ENCODE measurements at regions not wholly inside any gene's neighbourhood (a gene's known extent, or its start where the extent isn't known, plus 50 kb on each side); places are given as distances from the start of the nearest gene placed in this dataset.
"Not testable (repeated sequence)": the region's sequence is repeated elsewhere in the genome, so short reads cannot be mapped to it uniquely, and the experiment has no call there.

DNA sequence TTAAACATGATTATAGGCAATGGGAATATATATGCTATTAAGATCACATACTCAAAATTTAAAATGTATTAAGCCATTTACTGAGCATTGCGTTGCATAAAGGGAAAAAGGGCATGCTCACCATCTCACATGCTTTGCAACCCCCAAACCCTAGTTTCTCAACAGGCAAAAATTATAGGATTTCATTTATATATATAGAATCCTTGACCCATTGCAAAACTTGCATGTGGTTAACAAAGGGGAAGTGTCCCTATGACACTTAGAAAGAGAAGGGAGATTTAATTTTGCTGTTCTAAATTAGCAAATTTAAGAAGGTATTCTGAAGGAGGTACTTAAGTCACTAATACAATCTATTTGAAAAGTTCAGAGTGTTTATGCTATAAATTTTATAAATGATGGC lies 837.8 kb downstream of the DIPK2A start:
- H3K4me3 ChIP-seq (ENCODE audit: low read length): no peak overlapping the region
- no peak for DNase-seq (ENCODE audit: low read depth, low spot score)

DNA sequence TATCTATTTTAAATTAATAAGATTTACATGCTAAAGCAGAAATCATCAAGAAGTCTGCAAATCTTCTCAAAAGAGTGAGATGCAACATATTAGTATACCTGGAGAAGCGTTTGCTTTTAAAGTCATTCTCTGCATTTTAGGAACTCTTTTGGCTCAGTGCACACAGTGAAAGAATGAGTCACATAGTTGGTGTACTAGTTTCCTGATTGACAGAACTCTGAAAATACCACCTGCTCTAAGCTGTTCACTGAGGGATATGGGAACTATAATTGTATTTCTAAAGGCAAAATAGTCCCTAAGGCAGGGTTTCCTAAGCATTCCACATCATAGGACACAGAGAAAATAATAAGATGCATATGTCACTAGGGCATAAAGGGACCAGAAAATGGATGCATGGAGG lies 838.5 kb downstream of the DIPK2A start:
- no peak for DNase-seq (ENCODE audit: low read depth, low spot score)
- H3K4me3 ChIP-seq (ENCODE audit: low read length): no peak overlapping the region

DNA sequence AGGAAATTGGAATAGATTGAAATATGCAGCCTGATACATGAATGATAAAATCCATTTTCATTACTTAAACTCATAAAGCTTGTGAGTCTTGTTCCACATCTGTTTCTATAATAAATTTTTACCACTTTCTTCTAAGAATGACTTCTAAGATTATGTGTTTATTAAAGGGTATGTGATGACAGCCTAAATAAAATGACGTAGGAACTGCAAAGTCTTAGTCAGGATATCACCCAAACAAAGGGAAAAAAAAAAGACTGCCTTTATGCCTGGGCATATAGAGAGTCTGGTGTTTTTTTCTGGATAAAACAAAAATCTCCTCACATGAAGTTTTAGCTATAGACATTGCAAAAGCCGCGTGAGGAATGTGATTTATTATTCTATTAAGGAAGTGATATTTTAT lies 844.0 kb downstream of the DIPK2A start:
- DNase-seq (ENCODE audit: low read depth, low spot score): no peak
- H3K4me3 ChIP-seq (ENCODE audit: low read length): no peak overlapping the region

DNA sequence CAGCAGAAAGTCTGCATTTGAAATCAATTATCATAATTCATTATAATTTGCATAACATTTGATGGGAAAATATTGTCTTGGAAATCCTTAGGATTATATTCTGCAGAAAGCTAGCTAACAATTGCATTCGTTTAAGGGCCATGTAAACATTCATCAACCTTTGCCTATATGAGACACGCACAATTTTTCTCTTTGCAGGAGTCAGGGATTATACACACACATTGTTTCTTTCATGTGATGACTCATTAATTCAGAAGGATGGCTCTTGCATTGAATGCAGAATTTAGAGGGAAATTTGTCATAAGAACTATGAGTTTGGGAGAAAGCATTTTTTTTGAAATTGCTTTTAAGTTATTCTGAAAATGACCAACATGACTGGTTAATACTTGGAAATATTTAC lies 844.7 kb downstream of the DIPK2A start:
- no peak for DNase-seq (ENCODE audit: low read depth, low spot score)
- no peak overlapping the region for H3K4me3 ChIP-seq (ENCODE audit: low read length)

DNA sequence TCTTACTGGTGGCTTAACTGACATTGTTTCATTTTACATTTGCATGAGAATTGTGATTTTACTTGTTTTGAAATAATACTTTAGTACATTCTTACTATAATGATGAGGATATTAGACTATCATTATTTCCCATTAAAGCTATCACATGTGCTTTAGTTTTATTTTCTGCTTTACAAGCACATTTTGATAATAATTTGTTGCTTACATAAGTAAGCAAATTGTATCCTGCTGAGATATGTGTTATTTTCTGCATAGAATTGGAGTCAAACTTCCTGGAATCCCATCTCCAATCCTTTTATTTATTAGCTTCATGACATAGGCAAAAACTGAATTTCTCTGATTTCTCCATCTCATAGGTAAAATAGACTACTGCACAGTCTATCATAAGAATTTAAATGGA lies 847.4 kb downstream of the DIPK2A start:
- no peak overlapping the region for H3K4me3 ChIP-seq (ENCODE audit: low read length)
- DNase-seq (ENCODE audit: low read depth, low spot score): no peak

DNA sequence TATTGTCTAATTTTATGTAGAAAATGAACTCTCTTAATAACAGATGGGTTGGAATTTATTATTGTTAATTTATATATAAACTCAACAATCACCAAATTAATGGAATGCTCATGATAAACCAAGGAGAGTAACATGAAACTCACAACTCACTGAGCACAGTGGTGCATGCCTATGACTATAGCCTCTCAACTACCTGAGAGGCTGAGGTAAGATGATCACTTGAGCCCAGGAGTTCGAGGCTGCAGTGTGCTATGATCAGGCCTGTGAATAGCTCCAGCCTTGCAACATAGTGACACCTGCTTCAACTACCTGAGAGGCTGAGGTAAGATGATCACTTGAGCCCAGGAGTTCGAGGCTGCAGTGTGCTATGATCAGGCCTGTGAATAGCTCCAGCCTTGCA lies 848.6 kb downstream of the DIPK2A start:
- not testable (repeated sequence) for H3K4me3 ChIP-seq (ENCODE audit: low read length); DNase-seq (ENCODE audit: low read depth, low spot score)

DNA sequence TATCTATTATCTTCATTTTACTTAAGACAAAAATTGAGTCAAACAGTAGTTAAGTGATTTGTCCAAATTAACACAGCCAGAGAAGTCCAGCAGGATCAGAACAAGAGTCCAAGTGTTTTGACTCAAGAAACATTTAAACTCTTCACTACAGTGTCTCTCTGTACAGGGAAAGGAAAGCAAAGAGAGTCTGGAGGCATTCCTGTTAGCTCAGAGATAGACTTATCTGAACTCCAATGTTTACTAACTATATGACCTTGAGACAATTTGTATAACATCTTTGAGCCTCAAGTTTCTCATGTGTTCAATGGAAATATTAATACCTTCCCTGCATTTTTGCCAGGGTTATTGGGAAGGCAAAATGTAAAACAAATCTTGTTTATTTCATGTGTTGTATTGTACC lies 849.1 kb downstream of the DIPK2A start:
- no peak overlapping the region for H3K4me3 ChIP-seq (ENCODE audit: low read length)
- DNase-seq (ENCODE audit: low read depth, low spot score): no peak

DNA sequence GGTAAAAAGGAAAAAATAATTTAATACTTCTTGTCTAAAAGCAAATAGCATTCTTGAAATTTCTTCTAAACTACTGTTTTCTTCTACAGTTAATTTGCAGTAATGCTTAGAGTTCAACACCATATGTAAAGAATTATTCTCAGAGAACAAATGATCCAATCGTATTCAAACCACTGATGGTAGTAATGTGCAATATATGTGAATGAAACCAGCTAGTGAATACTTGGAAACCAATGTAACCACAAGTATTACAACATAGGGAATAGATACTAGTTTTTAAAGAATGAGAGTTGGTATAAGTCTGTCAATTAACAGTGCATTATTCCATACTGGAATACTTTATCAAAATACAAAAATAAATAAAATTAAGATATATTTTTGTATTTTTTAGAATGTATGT lies 850.0 kb downstream of the DIPK2A start:
- H3K4me3 ChIP-seq (ENCODE audit: low read length): no peak overlapping the region
- DNase-seq (ENCODE audit: low read depth, low spot score): no peak

DNA sequence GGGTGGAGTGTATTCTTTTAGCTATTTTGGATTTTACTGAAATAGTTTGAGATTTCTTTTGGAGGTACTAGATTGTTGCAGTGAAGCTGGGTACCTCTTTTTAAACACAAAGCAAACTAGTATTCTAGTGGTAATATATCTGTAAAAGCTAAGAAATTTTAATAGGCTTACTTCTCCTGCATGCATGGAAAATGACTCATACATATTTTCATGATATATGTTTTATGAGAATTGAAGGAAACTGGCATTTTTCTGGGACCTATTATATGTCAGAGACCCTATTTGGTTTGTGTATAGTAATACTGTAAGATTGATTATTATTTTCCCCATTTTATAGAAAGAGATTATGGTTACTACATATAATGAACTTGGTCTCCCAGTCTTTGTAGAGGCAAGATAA lies 851.0 kb downstream of the DIPK2A start:
- no peak for DNase-seq (ENCODE audit: low read depth, low spot score)
- no peak overlapping the region for H3K4me3 ChIP-seq (ENCODE audit: low read length)

DNA sequence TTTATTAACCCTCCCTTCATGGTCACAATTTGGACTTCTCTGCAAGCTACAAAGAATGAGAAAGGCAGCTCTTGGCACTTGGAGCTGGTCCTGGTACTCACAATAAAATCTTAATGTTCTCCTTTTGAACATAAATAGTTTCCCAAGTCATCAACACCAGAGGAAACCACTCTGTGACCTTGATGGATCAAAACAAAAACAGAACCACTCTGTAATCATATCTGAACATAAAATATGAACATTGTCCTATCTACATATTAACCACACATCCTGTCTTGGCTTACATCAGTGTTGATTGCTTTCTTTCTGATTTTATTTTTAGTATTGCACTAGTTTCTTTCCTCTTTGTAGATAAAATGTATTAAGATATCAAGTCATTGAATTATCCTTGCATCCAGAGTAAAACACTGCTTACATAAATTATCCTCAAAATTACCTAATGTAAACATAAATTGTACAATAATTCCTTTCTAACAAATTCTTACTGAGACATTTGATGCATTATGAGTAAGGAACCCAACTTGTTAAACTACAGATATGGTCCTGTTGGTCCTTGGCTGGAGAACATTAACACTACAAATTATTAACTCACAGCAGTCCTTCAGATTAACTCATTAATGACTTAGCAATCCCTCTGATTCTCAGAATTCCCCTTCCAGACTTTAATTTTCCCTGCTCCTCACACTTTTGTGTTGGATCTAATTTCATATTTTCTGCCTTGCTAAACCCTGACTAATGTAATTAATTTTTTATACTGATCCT lies 860.5 kb downstream of the DIPK2A start:
- DNase-seq (ENCODE audit: low read depth, low spot score): no peak
- H3K4me3 ChIP-seq (ENCODE audit: low read length): no peak overlapping the region

DNA sequence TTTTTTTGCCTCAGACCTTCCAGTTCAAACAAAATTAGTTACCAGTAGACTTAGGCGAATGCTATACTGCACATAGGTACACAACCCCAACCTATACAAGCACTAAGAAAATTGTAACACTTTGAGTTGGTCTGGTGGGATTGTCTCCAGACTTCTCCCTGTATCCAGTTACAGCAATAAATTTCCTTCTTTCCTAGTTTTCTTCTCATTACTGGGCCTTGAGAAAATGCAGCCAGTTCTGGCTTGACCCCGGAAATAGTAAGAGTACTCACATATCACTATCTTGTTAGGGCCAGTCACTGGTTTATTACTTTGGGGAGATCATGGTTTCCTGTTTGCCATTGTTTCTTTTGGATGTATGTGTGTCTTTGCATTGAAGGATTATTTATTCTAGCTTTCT lies 868.4 kb downstream of the DIPK2A start:
- DNase-seq (ENCODE audit: low read depth, low spot score): no peak

DNA sequence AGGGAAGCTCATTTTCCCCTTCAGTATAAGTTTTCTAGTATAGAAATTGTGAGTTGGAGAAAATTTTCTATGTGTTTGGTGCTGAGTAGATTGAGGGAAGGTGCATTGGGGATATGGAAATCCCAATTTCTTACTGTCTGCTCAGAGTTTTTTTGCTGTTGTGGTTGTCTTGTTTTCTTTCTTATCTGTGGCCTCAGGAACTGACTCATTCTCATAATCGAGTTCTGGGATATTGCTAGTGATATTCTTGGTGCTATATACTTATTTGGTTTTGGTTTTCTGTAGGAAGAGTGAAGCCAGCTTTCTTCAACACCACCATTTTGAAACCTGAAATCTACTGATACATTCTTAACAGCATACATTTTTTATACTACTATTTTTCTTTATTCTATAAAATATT lies 869.2 kb downstream of the DIPK2A start:
- no peak overlapping the region for H3K4me3 ChIP-seq (ENCODE audit: low read length)
- DNase-seq (ENCODE audit: low read depth, low spot score): no peak

More for the DNA sequence above, 868.4 kb downstream of the DIPK2A start:
- no peak overlapping the region for H3K4me3 ChIP-seq (ENCODE audit: low read length)

DNA sequence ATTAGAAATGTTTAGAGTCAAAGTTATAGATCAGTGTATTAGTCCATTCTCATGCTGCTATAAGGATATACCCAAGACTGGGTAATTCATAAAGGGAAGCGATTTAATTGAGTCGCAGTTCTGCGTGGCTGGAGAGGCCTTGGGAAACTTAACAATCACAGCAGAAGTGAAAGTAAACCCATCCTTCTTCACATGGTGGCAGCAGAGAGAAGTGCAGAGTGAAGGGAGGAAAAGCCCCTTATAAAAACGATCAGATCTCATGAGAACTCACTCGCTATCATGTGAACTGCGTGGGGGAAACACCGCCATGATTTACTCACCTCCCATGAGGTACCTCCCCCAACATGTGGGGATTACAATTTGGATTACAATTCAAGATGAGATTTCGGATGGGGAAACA lies 871.5 kb downstream of the DIPK2A start:
- no peak overlapping the region for H3K4me3 ChIP-seq (ENCODE audit: low read length)
- DNase-seq (ENCODE audit: low read depth, low spot score): no peak

DNA sequence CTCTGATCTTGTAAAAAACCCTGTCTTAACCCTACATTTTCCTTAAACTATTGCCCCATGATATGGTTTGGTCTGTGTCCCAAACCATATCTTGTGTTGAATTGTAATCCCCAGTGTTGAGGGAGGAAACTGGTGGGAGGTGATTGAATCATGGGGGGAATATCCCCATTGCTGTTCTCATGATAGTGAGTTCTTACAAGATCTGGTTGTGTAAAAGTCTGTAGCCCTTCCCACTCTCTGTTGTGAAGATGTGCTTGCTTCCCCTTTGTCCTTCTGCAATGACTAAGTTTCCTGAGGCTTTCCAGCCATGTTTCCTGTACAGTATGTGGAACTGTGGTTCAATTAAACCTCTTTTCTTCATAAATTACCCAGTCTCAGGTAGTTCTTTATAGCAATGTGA lies 881.4 kb downstream of the DIPK2A start:
- H3K4me3 ChIP-seq (ENCODE audit: low read length): no peak overlapping the region
- no peak for DNase-seq (ENCODE audit: low read depth, low spot score)

DNA sequence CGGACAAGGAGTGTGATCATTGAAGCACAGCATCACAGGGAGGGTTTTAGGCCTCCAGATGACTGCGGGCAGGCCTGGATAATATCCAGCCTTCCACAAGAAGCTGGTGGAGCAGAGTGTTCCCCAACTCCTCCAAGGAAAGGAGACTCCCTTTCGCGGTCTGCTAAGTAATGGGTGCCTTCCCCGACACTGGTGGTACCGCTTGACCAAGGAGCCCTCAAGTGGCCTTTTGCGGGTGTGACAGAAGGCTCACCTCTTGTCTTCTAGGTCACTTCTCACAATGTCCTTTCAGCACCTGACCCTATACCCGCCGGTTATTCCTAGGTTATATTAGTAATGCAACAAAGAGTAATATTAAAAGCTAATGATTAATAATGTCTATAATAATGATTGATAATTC lies 882.4 kb downstream of the DIPK2A start:
- not testable (repeated sequence) for H3K4me3 ChIP-seq (ENCODE audit: low read length); DNase-seq (ENCODE audit: low read depth, low spot score)

DNA sequence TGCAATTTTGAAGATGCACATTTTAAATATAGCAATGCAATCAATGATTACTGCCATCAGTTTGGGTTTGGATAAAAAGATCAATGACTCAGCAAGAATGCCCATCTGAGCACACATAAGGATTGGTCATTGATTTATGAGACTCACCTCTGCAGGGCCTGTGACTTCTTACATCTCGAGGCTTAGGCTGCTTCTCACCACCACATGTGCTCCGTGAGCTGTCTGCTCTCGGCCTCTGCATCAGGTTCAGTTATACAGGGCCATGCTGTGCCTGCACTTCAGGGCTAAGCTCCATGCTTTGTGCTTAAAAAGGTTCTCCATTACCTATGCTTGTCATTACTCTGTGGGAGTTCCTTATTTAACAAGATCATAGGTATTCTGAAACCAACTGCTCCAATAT lies 887.5 kb downstream of the DIPK2A start:
- DNase-seq (ENCODE audit: low read depth, low spot score): no peak
- no peak overlapping the region for H3K4me3 ChIP-seq (ENCODE audit: low read length)

DNA sequence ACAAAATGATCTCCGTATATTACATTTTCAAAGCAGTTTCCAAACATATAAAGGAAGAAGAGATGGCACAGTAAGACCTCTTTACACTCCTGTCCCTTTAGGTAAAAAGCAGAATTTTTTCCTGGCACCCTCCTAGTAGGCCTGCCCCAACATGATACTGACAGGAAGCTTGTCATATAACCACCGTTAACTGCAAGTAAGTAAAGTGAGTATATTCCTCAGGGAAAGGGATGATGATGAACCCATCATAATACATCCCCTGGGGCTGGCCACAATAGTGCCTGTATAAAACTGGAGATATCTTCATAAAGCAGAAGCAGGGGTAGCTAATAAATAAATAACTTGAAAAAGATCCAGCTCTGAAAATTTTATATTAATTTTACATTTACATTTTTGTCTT lies 893.0 kb downstream of the DIPK2A start:
- DNase-seq (ENCODE audit: low read depth, low spot score): no peak

DNA sequence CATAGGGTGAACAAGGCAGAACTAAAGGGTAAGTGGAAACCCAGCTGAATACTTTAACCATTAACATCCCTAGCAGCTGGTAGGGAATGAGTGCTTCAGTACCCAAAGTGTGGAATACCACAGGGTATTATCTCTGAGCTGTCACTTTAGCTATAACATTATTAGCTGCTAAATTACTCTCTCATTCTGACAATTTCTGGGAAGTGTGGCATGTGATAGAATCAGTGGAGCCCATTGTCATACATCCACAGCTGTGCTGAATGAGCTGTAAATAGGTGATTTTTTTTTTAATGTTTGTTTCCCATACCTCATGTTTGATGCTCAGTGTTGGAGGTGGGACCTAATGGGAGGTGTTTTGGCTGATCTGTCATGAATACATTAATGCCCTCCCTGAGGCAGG lies 894.3 kb downstream of the DIPK2A start:
- no peak for DNase-seq (ENCODE audit: low read depth, low spot score)
- H3K4me3 ChIP-seq (ENCODE audit: low read length): no peak overlapping the region

More for the DNA sequence above, 893.0 kb downstream of the DIPK2A start:
- no peak overlapping the region for H3K4me3 ChIP-seq (ENCODE audit: low read length)

DNA sequence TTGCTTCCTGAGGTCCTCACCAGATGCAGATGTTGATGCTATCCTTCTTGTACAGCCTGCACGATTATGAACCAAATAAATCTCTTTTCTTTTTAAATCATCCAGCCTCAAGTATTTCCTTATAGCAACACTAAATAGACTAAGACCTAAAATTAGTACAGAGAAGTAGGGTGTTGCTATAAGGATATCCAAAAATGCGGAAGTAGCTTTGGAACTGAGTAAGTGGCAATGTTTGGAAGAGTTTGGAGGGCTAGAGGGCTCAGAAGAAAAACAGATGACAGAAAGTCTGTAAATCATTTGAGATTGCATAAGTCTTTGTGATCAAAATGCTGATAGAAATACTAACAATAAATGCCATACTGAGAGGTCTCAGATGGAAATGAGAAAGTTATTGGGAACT lies 894.9 kb downstream of the DIPK2A start:
- no peak overlapping the region for H3K4me3 ChIP-seq (ENCODE audit: low read length)
- no peak for DNase-seq (ENCODE audit: low read depth, low spot score)

DNA sequence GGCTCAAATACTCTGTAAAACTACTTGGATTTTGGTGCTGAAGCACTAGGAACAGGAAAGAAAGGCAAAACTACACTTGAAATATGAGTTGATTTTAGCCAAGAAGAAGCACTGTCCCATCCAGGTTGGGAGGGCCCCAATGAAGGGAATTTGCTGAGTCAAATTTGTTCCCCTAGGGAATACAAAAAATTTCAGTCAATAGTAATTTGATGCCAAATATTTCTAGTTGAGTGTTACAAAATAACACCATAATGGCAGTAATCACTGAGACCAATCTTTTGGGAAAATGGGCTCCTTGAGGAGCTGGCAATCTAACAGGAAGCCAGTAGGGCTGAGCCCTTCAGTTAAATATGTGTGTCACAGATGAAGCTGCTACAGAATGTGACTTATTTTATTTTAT lies 896.9 kb downstream of the DIPK2A start:
- H3K4me3 ChIP-seq (ENCODE audit: low read length): no peak overlapping the region
- DNase-seq (ENCODE audit: low read depth, low spot score): no peak

DNA sequence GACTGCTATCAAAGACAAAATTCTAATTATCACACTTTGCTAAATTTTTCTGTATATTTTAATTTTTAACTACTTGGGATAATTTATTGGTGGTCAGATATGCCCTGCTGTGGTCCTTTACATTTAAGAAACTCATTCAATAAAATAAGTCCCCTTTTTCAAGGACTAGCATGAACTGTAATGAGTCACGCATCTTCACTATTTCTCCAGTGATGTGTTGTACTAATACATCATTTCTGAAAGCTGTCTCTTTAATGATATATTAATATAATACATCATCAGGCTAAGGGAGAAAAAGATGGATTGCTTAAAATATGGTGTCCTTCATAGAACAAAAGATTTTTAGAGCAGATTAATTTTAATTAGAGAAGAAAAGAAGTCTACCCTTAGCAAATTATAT lies 901.4 kb downstream of the DIPK2A start:
- no peak for DNase-seq (ENCODE audit: low read depth, low spot score)
- no peak overlapping the region for H3K4me3 ChIP-seq (ENCODE audit: low read length)

DNA sequence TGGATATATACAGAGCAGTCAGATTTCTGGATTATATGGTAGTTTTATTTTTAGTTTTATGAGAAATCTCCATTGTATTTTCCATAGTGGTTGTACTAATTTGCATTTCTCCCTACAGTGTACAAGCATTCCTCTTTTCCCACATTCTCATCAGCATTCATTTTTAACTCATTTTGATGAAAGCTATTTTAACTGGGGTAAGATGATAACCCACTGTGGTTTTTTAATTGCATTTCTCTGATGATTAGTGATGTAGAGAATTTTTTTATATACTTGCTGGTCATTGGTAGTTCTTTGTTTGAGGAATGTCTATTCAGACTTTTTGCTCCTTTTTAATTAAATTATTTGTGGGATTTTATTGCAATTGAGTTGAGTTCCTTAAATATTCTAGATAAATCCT lies 903.6 kb downstream of the DIPK2A start:
- no peak for DNase-seq (ENCODE audit: low read depth, low spot score)
- no peak overlapping the region for H3K4me3 ChIP-seq (ENCODE audit: low read length)

All from Jurkat, Clone E6-1 (cell line).